NOMO-1 treated with dmso at 0.1 percent for 144 hours (cell line): ENCODE measurements at regions not wholly inside any gene's neighbourhood (a gene's known extent, or its start where the extent isn't known, plus 50 kb on each side); places are given as distances from the start of the nearest gene placed in this dataset.

Experiments used
- DNase-seq: peaks from one replicate; lab custom pipeline; 2025; ENCODE audit not compliant: unreplicated experiment; lab: John Stamatoyannopoulos, UW

GRCh38 chr13:44118881-44119280, 239.2 kb downstream of the LACC1 start:
- DNase-seq = no peak

DNA sequence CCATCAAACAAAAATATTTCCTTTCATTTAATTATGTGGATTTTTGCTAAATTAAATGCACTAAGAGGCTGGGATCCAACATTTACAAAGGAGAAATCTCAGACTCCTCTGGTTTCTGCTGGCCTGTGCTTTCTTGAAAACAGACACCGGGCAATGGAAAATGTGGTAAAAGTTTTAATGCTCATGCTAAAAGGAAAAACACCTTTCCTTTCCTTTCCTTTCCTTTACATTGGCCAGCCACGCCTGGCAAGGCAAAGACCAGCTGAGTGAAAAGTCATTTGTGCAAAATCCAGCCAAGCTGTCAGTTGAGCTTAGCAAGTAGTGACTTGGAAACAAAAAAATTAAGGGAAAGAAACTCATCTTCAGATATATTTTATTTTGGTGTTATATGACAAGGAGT, 240.3 kb downstream of the LACC1 start:
- DNase-seq = no peak

- no peak for DNase-seq
Measured at GRCh38 chr13:44120849-44121755, 241.4 kb downstream of the LACC1 start.

GRCh38 chr13:44124352-44124751, 244.6 kb downstream of the LACC1 start:
- DNase-seq = no peak

GRCh38 chr13:44125943-44126469, 246.3 kb downstream of the LACC1 start:
- DNase-seq = no peak

DNA sequence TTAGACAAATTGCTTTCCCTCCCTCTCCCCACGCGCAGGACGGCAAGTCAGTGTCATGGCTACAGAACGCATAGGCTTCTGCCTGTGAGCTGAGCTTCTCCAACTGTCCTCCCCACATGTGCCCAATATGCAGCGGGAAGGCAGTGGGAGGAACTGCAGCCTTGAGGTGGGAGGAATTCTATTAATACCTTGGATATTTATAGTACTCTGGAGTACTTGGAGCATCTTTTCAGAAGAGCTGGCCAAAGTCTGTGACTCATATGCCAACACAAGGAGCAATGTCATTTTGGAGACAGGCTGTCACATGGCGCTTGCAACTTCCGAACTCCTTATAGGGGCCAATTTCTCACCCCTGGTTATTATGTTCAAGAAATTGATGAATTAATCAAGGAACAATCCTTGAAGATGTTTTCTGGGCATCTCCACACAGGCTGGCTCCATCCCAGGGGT, 245.0 kb upstream of the SERP2 start:
- no peak for DNase-seq

GRCh38 chr13:44129418-44129817, 244.2 kb upstream of the SERP2 start:
- DNase-seq = no peak

- DNase-seq = no peak
Measured at GRCh38 chr13:44131069-44131614, 242.5 kb upstream of the SERP2 start.

GRCh38 chr13:44132710-44133109, 240.9 kb upstream of the SERP2 start:
- DNase-seq = no peak

DNA sequence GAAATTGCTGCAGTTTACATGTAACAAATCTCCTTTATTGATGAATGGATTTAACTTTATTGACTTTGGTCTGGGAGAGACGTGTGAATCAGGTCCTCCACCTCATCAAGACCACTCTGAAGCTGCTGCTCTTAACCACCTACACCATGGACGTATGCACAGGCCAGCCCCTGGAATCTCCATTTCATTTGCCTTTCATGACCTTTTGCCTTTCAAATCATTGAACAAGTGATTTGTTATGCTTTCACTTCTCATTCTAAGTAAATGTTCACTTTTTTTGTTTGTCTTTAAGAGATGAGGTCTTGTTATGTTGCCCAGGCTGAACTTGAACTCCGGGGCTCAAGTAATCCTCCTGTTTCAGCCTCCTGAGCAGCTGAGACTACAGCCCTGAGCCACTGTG, 240.0 kb upstream of the SERP2 start:
- DNase-seq = no peak

DNA sequence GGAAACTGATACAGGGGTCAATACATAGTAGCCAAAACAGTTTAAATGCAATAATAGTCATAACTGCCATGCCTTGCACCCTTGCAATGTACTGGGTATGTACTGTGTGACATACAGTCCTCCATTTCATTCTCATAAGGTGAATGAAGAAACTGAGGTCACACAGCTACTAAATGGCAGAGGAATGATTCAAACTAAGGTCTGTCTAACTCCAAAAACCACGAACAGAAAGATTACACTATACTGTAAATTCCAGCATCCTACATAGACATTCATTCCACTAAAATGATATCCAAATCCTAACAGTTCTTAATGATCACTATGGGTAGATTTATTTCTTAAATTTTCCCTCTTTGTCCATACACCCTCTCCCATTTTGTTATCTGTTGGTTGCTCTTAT, 238.1 kb upstream of the SERP2 start:
- DNase-seq = no peak

DNA sequence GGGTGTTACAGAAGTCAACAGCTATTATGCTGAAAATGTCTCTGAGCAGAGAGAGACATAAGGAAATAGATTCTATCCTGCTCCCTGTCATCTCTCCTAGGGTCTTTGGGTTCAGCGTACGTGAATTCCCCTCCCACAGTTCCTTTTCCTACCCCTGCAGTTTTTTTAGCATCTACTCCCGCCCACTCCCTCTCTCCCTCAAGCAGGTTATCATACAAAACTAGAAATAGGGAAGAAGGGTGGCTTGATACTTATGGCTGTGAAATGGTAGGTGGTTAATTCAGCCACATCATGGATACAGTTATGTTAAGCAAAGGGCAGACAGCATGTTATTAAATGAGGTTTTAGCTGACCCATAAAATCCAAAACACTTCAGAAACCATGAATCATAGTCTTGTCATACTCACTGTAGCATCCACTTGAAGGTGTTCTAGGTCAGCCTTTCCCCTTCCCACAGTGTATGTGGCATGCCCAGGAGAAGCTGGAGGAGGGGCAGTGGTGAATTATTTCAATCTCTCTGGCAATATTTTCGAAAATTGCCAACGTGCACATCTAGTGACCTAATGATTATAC, 236.8 kb upstream of the SERP2 start:
- no peak for DNase-seq

GRCh38 chr13:44137466-44137865, 236.2 kb upstream of the SERP2 start:
- DNase-seq = no peak

- DNase-seq = no peak
Measured at GRCh38 chr13:44140146-44140545, 233.5 kb upstream of the SERP2 start.

DNA sequence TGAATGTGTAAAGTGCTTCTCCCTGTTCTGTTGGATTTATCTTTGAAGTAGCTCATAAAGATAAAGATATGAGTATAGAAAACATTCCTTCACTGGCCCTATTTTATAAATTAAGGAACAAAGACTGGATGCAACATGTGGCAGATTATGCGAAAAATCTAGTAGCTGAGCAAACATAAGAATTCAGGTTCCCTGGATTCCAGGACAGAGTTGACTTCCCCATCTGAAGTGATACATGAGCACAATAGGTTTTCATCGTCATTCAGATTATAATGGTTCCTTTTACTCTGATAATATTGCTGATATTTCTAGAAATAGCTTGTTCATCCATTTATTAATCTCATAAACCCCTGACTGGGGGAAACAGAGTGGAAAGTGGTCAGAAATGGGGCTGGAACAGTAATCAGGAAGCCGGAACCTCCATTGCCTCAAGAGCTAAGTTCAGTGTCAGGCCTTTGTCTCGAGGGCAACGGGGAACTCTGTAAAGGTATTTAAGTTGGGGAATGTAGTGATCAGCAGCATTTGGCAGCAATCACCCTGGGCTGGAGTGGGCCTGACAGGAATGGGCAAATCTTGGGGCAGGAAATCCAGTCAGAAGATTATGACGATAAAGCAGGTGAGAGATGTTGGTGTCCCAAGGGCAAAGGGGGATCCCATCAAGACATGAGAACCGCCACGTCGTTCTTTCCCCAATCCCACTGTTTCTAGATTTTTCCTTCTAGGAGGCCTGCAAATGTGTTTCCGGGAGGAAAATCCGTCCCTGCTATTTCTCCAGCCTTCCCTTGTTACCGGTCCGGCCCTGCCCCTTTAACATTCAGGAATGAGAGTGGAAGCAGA, 232.5 kb upstream of the SERP2 start:
- no peak for DNase-seq

- DNase-seq = peak; percentile 93
Measured at GRCh38 chr13:44141725-44142539, 231.7 kb upstream of the SERP2 start.

GRCh38 chr13:44142540-44142867, 231.1 kb upstream of the SERP2 start:
- DNase-seq = no peak

DNA sequence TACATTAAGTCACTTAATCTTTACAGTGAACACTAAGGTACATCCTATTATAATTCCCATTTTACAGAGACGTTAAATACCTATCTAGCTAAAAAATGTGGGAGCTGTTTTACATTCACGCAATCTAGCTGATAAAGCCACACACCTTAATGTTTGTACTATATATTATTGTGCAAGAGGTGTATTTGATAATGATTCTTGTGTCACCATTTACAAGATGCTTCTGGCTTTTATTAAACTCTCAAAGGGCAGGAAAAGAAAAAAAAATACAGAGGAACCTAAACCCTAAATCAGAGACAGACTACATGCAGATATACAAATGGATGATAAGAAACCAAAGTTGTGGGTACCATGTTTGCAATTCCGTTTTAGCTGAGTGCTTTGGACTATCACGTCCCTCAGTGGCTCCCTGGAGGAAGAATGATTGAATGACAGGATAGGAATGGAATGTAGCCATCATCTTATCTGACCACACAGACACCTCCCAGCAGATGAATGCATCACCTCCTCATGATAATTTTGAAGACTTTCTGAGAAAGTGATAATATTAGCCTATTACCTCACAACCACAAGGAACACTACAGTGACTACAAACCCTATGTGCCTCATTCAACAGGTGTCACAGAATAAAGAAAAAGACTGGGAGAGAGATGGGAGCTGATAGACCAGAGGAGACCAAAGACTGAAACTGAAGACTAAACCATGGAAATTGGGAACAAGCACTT, 230.5 kb upstream of the SERP2 start:
- DNase-seq = no peak

DNA sequence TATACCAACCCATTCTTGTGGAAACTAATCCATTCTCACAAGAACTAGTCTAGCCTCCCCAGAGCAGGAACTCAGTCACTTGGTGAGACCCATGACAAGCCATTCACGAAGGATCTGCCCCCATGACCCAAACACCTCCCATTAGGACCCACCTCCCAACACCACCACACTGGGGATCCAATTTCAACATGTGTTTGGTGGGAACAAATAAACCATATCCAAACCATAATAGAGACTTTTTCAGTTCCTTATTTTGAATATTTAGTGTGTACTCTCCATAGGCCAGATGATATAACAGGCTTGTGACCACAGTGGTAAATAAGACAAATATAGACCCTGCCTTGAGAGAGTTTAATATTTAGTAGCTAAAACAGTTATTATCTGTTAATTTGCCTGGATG, 227.5 kb upstream of the SERP2 start:
- no peak for DNase-seq

DNA sequence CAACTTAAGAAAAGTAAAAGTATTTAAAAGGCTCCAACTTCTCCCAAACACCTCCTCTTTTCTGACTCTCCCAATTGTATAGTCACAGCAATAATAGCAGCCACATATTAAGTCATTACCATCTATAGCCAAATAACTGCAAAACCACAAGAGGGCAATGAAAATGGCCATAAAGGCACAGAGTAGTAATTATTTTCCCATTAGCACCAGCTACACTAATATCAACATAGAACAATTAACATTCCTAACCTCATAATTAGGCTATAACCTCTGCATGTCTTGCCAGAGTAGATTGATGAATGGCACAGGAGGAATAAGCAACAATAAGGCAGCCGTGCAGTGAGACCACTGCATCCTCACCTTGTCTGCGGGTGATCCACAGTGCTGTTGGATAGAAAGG, 226.4 kb upstream of the SERP2 start:
- no peak for DNase-seq
